ENCODE measurements at regions not wholly inside any gene's neighbourhood (a gene's known extent, or its start where the extent isn't known, plus 50 kb on each side); places are given as distances from the start of the nearest gene placed in this dataset.
A peak's percentile ranks its signal among the peaks of the same experiment; 100 is the strongest.

GRCh38 chr2:100765481-100765880 lies 54.5 kb upstream of the NPAS2 start:
- Histone ChIP-seq H3K9me3 (replicated peaks in 1 of 2; ENCODE audit: control insufficient read depth in 2 of 2, insufficient read depth in 1 of 2, low read depth in 1 of 2, low read length in 2 of 2) (peaks cover 0 to 3% of the 10 kb centered on the region in 2 donors), H4K8ac (ENCODE audit: low read depth, low read length) (no peak overlapping the region), H2BK120ac (ENCODE audit: low read depth, low read length) (no peak overlapping the region), H3K14ac (ENCODE audit: low read length) (no peak overlapping the region), H2BK5ac (ENCODE audit: low read length) (no peak overlapping the region), H3K18ac (ENCODE audit: low read length) (peak overlapping the region; percentile 7), H3K27ac (replicated peaks; ENCODE audit: low read length) (no peak overlapping the region), H3K23ac (ENCODE audit: low read depth, low read length, poor library complexity) (no peak overlapping the region), H3K79me1 (ENCODE audit: low read depth, low read length) (no peaks in the 10 kb centered on the region), H3K4me2 (ENCODE audit: insufficient read depth, low read length, poor library complexity, severe bottlenecking) (no peak overlapping the region), H3K27me3 (ENCODE audit: control insufficient read depth in 3 of 3, insufficient read depth in 3 of 3, low read depth in 1 of 3, low read length in 3 of 3) (no peaks in the 10 kb centered on the region), H3K4me1 (ENCODE audit: control insufficient read depth in 2 of 2, insufficient read depth in 1 of 2, low read depth in 1 of 2, low read length in 2 of 2) (no peaks in the 10 kb centered on the region), H2AFZ (ENCODE audit: low read length) (no peak overlapping the region), H3K4ac (ENCODE audit: low read length) (no peak overlapping the region), H4K91ac (ENCODE audit: low read depth, low read length, poor library complexity) (no peak overlapping the region), H3K9ac (ENCODE audit: low read depth, low read length, poor library complexity) (no peak overlapping the region), H2AK5ac (ENCODE audit: low read depth, low read length) (no peak overlapping the region), H3K36me3 (replicated peaks in 1 of 2; ENCODE audit: control insufficient read depth in 2 of 2, insufficient read depth in 2 of 2, low read length in 2 of 2) (no peaks in the 10 kb centered on the region), H2BK15ac (ENCODE audit: low read length) (no peak overlapping the region), H3K4me3 (ENCODE audit: low read length in 2 of 2) (no peak overlapping the region), H2BK12ac (ENCODE audit: low read length) (no peak overlapping the region)
- no peak for DNase-seq (ENCODE audit: low spot score)
- no CpG with 5 or more reads among the region's 4 CpGs for WGBS, 2 donors (ENCODE audit: extremely low coverage in 2 of 2, insufficient read length in 2 of 2, insufficient replicate concordance in 1 of 2)

GRCh38 chr2:100766256-100766655 lies 53.7 kb upstream of the NPAS2 start:
- peaks cover 0 to 3% of the 10 kb centered on the region in 2 donors for H3K9me3 ChIP-seq (replicated peaks in 1 of 2; ENCODE audit: control insufficient read depth in 2 of 2, insufficient read depth in 1 of 2, low read depth in 1 of 2, low read length in 2 of 2)
- no peak overlapping the region for H2BK5ac ChIP-seq (ENCODE audit: low read length)
- H3K27ac ChIP-seq (replicated peaks; ENCODE audit: low read length), result no peak overlapping the region
- no peaks in the 10 kb centered on the region for H3K36me3 ChIP-seq (replicated peaks in 1 of 2; ENCODE audit: control insufficient read depth in 2 of 2, insufficient read depth in 2 of 2, low read length in 2 of 2)
- H3K4ac ChIP-seq (ENCODE audit: low read length), result no peak overlapping the region
- H3K18ac ChIP-seq (ENCODE audit: low read length), result no peak overlapping the region
- no peak overlapping the region for H2AK5ac ChIP-seq (ENCODE audit: low read depth, low read length)
- H4K91ac ChIP-seq (ENCODE audit: low read depth, low read length, poor library complexity), result no peak overlapping the region
- H3K4me3 ChIP-seq (ENCODE audit: low read length in 2 of 2), result no peak overlapping the region
- no peak overlapping the region for H3K14ac ChIP-seq (ENCODE audit: low read length)
- H2BK120ac ChIP-seq (ENCODE audit: low read depth, low read length), result no peak overlapping the region
- no peak overlapping the region for H2BK15ac ChIP-seq (ENCODE audit: low read length)
- H3K23ac ChIP-seq (ENCODE audit: low read depth, low read length, poor library complexity), result no peak overlapping the region
- no peak overlapping the region for H3K9ac ChIP-seq (ENCODE audit: low read depth, low read length, poor library complexity)
- no CpG with 5 or more reads among the region's 6 CpGs for WGBS, 2 donors (ENCODE audit: extremely low coverage in 2 of 2, insufficient read length in 2 of 2, insufficient replicate concordance in 1 of 2)
- H3K4me2 ChIP-seq (ENCODE audit: insufficient read depth, low read length, poor library complexity, severe bottlenecking), result no peak overlapping the region
- no peak overlapping the region for H4K8ac ChIP-seq (ENCODE audit: low read depth, low read length)
- no peaks in the 10 kb centered on the region for H3K4me1 ChIP-seq (ENCODE audit: control insufficient read depth in 2 of 2, insufficient read depth in 1 of 2, low read depth in 1 of 2, low read length in 2 of 2)
- H3K79me1 ChIP-seq (ENCODE audit: low read depth, low read length), result no peaks in the 10 kb centered on the region
- H3K27me3 ChIP-seq (ENCODE audit: control insufficient read depth in 3 of 3, insufficient read depth in 3 of 3, low read depth in 1 of 3, low read length in 3 of 3), result no peaks in the 10 kb centered on the region
- no peak overlapping the region for H2BK12ac ChIP-seq (ENCODE audit: low read length)
- H2AFZ ChIP-seq (ENCODE audit: low read length), result no peak overlapping the region
- DNase-seq (ENCODE audit: low spot score), result no peak

- no peak overlapping the region for H3K27ac ChIP-seq (replicated peaks; ENCODE audit: low read length)
- WGBS, 2 donors (ENCODE audit: extremely low coverage in 2 of 2, insufficient read length in 2 of 2, insufficient replicate concordance in 1 of 2), result no CpG with 5 or more reads among the region's 3 CpGs
Observed at GRCh38 chr2:100766806-100767205, 53.1 kb upstream of the NPAS2 start.

GRCh38 chr2:100767224-100767653 lies 52.7 kb upstream of the NPAS2 start:
- H3K4me3 ChIP-seq (ENCODE audit: low read length in 2 of 2), result no peak overlapping the region
- H3K27me3 ChIP-seq (ENCODE audit: control insufficient read depth in 3 of 3, insufficient read depth in 3 of 3, low read depth in 1 of 3, low read length in 3 of 3), result no peaks in the 10 kb centered on the region
- H3K4me2 ChIP-seq (ENCODE audit: insufficient read depth, low read length, poor library complexity, severe bottlenecking), result no peak overlapping the region
- H3K36me3 ChIP-seq (replicated peaks in 1 of 2; ENCODE audit: control insufficient read depth in 2 of 2, insufficient read depth in 2 of 2, low read length in 2 of 2), result no peaks in the 10 kb centered on the region
- no peak overlapping the region for H3K14ac ChIP-seq (ENCODE audit: low read length)
- WGBS, 2 donors (ENCODE audit: extremely low coverage in 2 of 2, insufficient read length in 2 of 2, insufficient replicate concordance in 1 of 2), result no CpG with 5 or more reads among the region's 1 CpG
- no peak overlapping the region for H2BK5ac ChIP-seq (ENCODE audit: low read length)
- no peaks in the 10 kb centered on the region for H3K4me1 ChIP-seq (ENCODE audit: control insufficient read depth in 2 of 2, insufficient read depth in 1 of 2, low read depth in 1 of 2, low read length in 2 of 2)
- no peak overlapping the region for H3K4ac ChIP-seq (ENCODE audit: low read length)
- H2BK12ac ChIP-seq (ENCODE audit: low read length), result no peak overlapping the region
- H4K91ac ChIP-seq (ENCODE audit: low read depth, low read length, poor library complexity), result no peak overlapping the region
- no peak overlapping the region for H4K8ac ChIP-seq (ENCODE audit: low read depth, low read length)
- H3K18ac ChIP-seq (ENCODE audit: low read length), result no peak overlapping the region
- no peak for DNase-seq (ENCODE audit: low spot score)
- H3K23ac ChIP-seq (ENCODE audit: low read depth, low read length, poor library complexity), result no peak overlapping the region
- no peak overlapping the region for H3K9ac ChIP-seq (ENCODE audit: low read depth, low read length, poor library complexity)
- no peaks in the 10 kb centered on the region for H3K79me1 ChIP-seq (ENCODE audit: low read depth, low read length)
- no peak overlapping the region for H3K27ac ChIP-seq (replicated peaks; ENCODE audit: low read length)
- H2BK120ac ChIP-seq (ENCODE audit: low read depth, low read length), result no peak overlapping the region
- H2BK15ac ChIP-seq (ENCODE audit: low read length), result no peak overlapping the region
- peaks cover 0 to 3% of the 10 kb centered on the region in 2 donors for H3K9me3 ChIP-seq (replicated peaks in 1 of 2; ENCODE audit: control insufficient read depth in 2 of 2, insufficient read depth in 1 of 2, low read depth in 1 of 2, low read length in 2 of 2)
- no peak overlapping the region for H2AFZ ChIP-seq (ENCODE audit: low read length)
- no peak overlapping the region for H2AK5ac ChIP-seq (ENCODE audit: low read depth, low read length)

More at GRCh38 chr2:100766806-100767205, 53.1 kb upstream of the NPAS2 start:
- Histone ChIP-seq H3K4me3 (ENCODE audit: low read length in 2 of 2) (no peak overlapping the region), H2AK5ac (ENCODE audit: low read depth, low read length) (no peak overlapping the region), H2BK15ac (ENCODE audit: low read length) (no peak overlapping the region), H3K36me3 (replicated peaks in 1 of 2; ENCODE audit: control insufficient read depth in 2 of 2, insufficient read depth in 2 of 2, low read length in 2 of 2) (no peaks in the 10 kb centered on the region), H3K14ac (ENCODE audit: low read length) (no peak overlapping the region), H3K4me1 (ENCODE audit: control insufficient read depth in 2 of 2, insufficient read depth in 1 of 2, low read depth in 1 of 2, low read length in 2 of 2) (no peaks in the 10 kb centered on the region), H2BK5ac (ENCODE audit: low read length) (no peak overlapping the region), H2BK12ac (ENCODE audit: low read length) (no peak overlapping the region), H3K23ac (ENCODE audit: low read depth, low read length, poor library complexity) (no peak overlapping the region), H4K8ac (ENCODE audit: low read depth, low read length) (no peak overlapping the region), H3K9me3 (replicated peaks in 1 of 2; ENCODE audit: control insufficient read depth in 2 of 2, insufficient read depth in 1 of 2, low read depth in 1 of 2, low read length in 2 of 2) (peaks cover 0 to 3% of the 10 kb centered on the region in 2 donors), H3K4me2 (ENCODE audit: insufficient read depth, low read length, poor library complexity, severe bottlenecking) (no peak overlapping the region), H2BK120ac (ENCODE audit: low read depth, low read length) (no peak overlapping the region), H3K4ac (ENCODE audit: low read length) (no peak overlapping the region), H3K18ac (ENCODE audit: low read length) (no peak overlapping the region), H3K79me1 (ENCODE audit: low read depth, low read length) (no peaks in the 10 kb centered on the region), H3K27me3 (ENCODE audit: control insufficient read depth in 3 of 3, insufficient read depth in 3 of 3, low read depth in 1 of 3, low read length in 3 of 3) (no peaks in the 10 kb centered on the region), H4K91ac (ENCODE audit: low read depth, low read length, poor library complexity) (no peak overlapping the region), H3K9ac (ENCODE audit: low read depth, low read length, poor library complexity) (no peak overlapping the region), H2AFZ (ENCODE audit: low read length) (no peak overlapping the region)
- DNase-seq (ENCODE audit: low spot score), result no peak

Measured in neuronal stem cell (in vitro differentiated cells).